ENCODE measurements at regions not wholly inside any gene's neighbourhood (a gene's known extent, or its start where the extent isn't known, plus 50 kb on each side); places are given as distances from the start of the nearest gene placed in this dataset.

DNA sequence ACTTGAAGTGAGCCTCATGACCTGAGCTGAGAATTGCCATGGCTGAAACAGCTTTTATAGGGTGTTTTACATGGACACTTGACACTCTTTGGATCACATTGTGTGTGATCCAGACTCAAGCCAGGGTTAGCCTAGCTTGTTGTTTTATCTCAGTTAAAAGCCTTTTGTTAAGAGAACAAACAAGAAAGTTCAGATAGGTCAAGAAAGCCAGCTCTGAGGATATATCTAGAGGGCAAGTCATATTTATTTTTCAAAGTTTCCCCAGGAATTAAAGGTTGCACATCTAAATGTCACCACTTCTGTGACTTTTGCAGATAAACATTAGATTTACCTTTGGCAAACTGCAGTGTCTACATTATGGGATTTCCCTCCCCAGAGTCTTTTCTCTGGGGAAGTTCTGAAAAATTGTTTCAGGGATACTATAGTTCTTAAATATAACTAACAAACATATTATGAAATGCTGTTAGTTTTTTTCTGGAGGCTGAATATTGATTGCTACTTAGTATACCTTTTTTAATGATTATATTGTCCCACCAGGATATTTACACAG lies 134.5 kb downstream of the C9orf152 start:
- H3K27ac ChIP-seq, result no peak overlapping the region
- no peak for TF ChIP-seq ZFX (IDR thresholded peaks at IDR 0.05)

GRCh38 chr9:110076894-110077725 lies 130.8 kb downstream of the C9orf152 start:
- no peak overlapping the region for H3K27ac ChIP-seq
- no peak for TF ChIP-seq ZFX (IDR thresholded peaks at IDR 0.05)
- TF ChIP-seq, protein P1, sequence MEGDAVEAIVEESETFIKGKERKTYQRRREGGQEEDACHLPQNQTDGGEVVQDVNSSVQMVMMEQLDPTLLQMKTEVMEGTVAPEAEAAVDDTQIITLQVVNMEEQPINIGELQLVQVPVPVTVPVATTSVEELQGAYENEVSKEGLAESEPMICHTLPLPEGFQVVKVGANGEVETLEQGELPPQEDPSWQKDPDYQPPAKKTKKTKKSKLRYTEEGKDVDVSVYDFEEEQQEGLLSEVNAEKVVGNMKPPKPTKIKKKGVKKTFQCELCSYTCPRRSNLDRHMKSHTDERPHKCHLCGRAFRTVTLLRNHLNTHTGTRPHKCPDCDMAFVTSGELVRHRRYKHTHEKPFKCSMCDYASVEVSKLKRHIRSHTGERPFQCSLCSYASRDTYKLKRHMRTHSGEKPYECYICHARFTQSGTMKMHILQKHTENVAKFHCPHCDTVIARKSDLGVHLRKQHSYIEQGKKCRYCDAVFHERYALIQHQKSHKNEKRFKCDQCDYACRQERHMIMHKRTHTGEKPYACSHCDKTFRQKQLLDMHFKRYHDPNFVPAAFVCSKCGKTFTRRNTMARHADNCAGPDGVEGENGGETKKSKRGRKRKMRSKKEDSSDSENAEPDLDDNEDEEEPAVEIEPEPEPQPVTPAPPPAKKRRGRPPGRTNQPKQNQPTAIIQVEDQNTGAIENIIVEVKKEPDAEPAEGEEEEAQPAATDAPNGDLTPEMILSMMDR (conservative IDR thresholded peaks at IDR 0.05), result no peak

DNA sequence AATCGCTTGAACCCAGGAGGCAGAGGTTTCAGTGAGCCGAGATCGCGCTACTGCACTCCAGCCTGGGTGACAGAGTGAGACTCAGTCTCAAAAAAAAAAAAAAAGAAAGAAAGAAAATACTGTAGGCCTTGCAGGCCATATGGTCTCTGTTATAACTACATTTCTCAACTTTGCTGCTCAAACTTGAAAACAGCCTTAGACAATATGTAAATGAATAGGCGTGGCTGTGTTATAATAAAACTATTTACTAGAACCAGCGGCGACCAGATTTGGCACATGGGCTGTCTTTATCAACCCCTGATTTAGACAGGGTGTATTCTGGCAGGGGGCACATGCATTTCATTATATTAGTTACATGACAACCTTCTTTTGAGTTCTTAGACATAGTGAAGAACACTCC lies 130.0 kb downstream of the C9orf152 start:
- TF ChIP-seq ZFX (IDR thresholded peaks at IDR 0.05), result no peak
- TF ChIP-seq, protein P1 (conservative IDR thresholded peaks at IDR 0.05), result no peak
- H3K27ac ChIP-seq, result no peak overlapping the region

DNA sequence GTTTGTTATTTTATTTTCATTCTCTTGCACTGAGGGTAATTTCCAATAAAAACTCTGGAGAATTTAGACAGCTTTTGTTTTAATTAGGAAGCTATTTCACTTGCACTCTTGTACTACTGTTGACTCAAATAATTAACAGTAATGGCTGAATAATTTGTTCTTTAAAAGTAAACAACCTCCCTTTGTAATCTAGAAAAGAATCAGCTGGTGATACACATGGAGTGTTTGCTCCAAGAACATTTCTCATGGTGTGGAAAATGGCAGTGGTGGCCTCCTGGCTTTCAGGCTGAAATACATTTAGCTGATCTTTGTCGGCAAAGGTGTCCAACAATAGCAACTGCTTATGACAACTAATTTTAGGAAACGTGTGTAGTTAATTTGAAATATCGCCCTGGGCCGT lies 129.4 kb downstream of the C9orf152 start:
- H3K27ac ChIP-seq, result no peak overlapping the region
- TF ChIP-seq, protein P1 (conservative IDR thresholded peaks at IDR 0.05), result no peak
- no peak for TF ChIP-seq ZFX (IDR thresholded peaks at IDR 0.05)

DNA sequence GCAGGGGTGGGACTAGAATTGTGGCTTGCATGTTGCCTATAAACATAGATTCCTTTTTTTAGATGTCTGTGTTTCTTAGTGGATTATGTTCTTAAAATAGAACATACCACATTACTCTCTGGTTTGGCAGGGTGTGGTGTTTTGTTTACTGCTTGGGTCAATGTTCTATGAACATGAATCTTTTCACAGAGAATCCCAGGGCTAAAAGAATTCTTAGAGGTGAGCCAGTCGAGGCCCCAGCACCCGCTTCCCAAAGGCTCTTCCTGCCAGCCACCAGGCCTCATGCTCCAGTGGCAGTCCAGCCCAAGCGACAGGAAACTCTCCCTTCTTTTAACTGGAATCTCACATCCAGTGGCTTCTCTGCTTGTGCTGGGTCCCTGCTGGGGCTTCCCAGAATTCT lies 126.6 kb downstream of the C9orf152 start:
- H3K27ac ChIP-seq, result no peak overlapping the region
- TF ChIP-seq, protein P1 (conservative IDR thresholded peaks at IDR 0.05), result no peak
- no peak for TF ChIP-seq ZFX (IDR thresholded peaks at IDR 0.05)

DNA sequence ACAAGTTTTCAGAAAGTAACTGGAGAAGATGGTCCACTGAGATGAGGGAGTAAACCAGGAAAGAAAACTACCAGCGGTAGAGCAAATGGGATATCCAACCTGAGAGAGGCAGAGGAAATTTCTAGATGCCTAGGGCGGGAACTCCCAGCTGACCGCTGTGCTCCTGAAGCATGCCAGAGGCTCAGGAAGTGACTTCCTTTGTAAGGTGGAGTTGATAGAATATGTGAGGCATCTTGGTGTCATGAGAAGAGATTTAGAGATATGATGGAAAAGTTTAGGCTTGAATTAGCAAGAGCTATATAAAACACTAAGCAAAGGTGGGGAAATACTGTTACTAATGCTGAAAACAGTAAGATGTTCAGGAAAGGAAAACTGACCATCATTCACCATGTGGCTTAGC lies 124.1 kb downstream of the C9orf152 start:
- no peak overlapping the region for H3K27ac ChIP-seq
- TF ChIP-seq, protein P1 (conservative IDR thresholded peaks at IDR 0.05), result no peak

DNA sequence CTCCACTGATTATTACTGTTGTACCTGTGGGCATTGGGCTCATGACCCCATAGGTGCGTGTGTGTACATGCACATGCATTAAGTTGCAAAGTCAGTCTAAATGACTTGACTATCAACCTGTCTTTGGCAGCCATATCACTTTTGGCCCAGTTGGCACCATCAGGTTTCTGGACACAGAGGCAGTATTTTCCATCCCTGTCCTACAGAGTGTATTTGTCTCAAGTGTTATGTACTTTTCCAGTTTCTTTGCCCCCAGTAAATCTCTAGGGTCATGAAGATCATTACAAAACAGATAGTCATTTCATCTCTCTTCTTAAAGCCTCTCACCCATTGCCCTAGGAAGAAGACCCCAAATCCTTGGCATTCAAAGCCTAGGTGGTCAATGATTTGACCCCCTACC lies 121.4 kb downstream of the C9orf152 start:
- H3K27ac ChIP-seq, result no peak overlapping the region
- TF ChIP-seq, protein P1 (conservative IDR thresholded peaks at IDR 0.05), result no peak

- no peak overlapping the region for H3K27ac ChIP-seq
- TF ChIP-seq, protein P1 (conservative IDR thresholded peaks at IDR 0.05), result no peak
Measured at GRCh38 chr9:110087605-110088004, 120.4 kb downstream of the C9orf152 start.
